HEK293 (cell line): ENCODE measurements at regions not wholly inside any gene's neighbourhood (a gene's known extent, or its start where the extent isn't known, plus 50 kb on each side); places are given as distances from the start of the nearest gene placed in this dataset.
A peak's percentile ranks its signal among the peaks of the same experiment; 100 is the strongest.

Source experiments
- CTCF ChIA-PET: fragments of 350-600 bp; formaldehyde crosslinking; extraction: SDS; loops from one replicate; lab custom pipeline; 2021; ENCODE audit warnings: antibody characterized with exemption; lab: Yijun Ruan, JAX
- POLR2A ChIA-PET: fragments of 300-600 bp; formaldehyde crosslinking; extraction: SDS; loops from one replicate; lab custom pipeline; 2020; ENCODE audit warnings: antibody characterized with exemption, inconsistent platforms; lab: Yijun Ruan, JAX
- H3K27ac ChIP-seq: fragments of 200-500 bp; sonication (Bioruptor generic); 2 replicates; pipeline ENCODE4 v1.5.1; 2014; ENCODE audit warnings: low read depth, low read length, control low read depth, inconsistent platforms; ENCODE audit errors: extremely low read depth
- H3K36me3 ChIP-seq, 2 experiments: fragments of 200-500 bp in 1 of 2; sonication (Bioruptor generic) in 1 of 2; 1 replicate in 1 of 2; 2 replicates in 1 of 2; pipeline ENCODE4 v1.5.1; 2014 to 2017; ENCODE audit warnings: inconsistent platforms in 2 of 2, low read length in 2 of 2; ENCODE audit not compliant: control insufficient read depth in 2 of 2, insufficient read depth in 1 of 2
- H3K4me1 ChIP-seq: fragments of 200-500 bp; sonication (Bioruptor generic); 2 replicates; pipeline ENCODE4 v1.5.1; 2014; ENCODE audit warnings: mild to moderate bottlenecking, low read length, inconsistent platforms; ENCODE audit not compliant: control insufficient read depth, insufficient read depth
- H3K4me3 ChIP-seq: 2 replicates; pipeline ENCODE4 v1.5.1; 2011; ENCODE audit warnings: low read depth, mild to moderate bottlenecking, control low read depth, low read length, moderate library complexity
- H3K9me3 ChIP-seq: fragments of 200-500 bp; sonication (Bioruptor generic); 2 replicates; pipeline ENCODE4 v1.5.1; 2014; ENCODE audit warnings: low read depth, low read length, inconsistent platforms; ENCODE audit not compliant: control insufficient read depth, insufficient read depth
- GLI2 ChIP-seq: fragments of 450-650 bp; formaldehyde crosslinking; IDR thresholded peaks from 2 replicates; pipeline ENCODE4; 2017; ENCODE audit warnings: missing biosample characterization, missing genetic modification characterization, low read depth, borderline replicate concordance
- KLF7 ChIP-seq: fragments of 450-650 bp; formaldehyde crosslinking; IDR thresholded peaks from 2 replicates; pipeline ENCODE4 v1.5.1; 2016; ENCODE audit warnings: missing biosample characterization, missing genetic modification characterization, borderline replicate concordance
- PRDM6 ChIP-seq: fragments of 450-650 bp; formaldehyde crosslinking; IDR thresholded peaks from 2 replicates; pipeline ENCODE4 v1.5.1; 2017; ENCODE audit warnings: missing biosample characterization, missing genetic modification characterization
- REST ChIP-seq: fragments of 450-650 bp; formaldehyde crosslinking; IDR thresholded peaks from 2 replicates; pipeline ENCODE4 v1.5.1; 2016; ENCODE audit warnings: missing biosample characterization, missing genetic modification characterization
- SCRT1 ChIP-seq: fragments of 450-650 bp; formaldehyde crosslinking; IDR thresholded peaks from 2 replicates; pipeline ENCODE4 v1.5.1; 2016; ENCODE audit warnings: missing biosample characterization, missing genetic modification characterization, borderline replicate concordance
- SP2 ChIP-seq: fragments of 450-650 bp; formaldehyde crosslinking; IDR thresholded peaks from 2 replicates; pipeline ENCODE4 v1.5.1; 2016; ENCODE audit warnings: missing biosample characterization, missing genetic modification characterization
- ZFP41 ChIP-seq: fragments of 450-650 bp; formaldehyde crosslinking; IDR thresholded peaks from 2 replicates; pipeline ENCODE4 v1.5.1; 2016; ENCODE audit warnings: missing biosample characterization, missing genetic modification characterization, borderline replicate concordance
- ZIC2 ChIP-seq: fragments of 450-650 bp; formaldehyde crosslinking; IDR thresholded peaks from 2 replicates; pipeline ENCODE4 v1.5.1; 2016; ENCODE audit warnings: missing biosample characterization, missing genetic modification characterization
- ZNF174 ChIP-seq: fragments of 450-650 bp; formaldehyde crosslinking; IDR thresholded peaks from 2 replicates; pipeline ENCODE4 v1.5.0; 2017; ENCODE audit warnings: missing biosample characterization, mild to moderate bottlenecking, missing genetic modification characterization
- ZNF24 ChIP-seq: fragments of 450-650 bp; formaldehyde crosslinking; IDR thresholded peaks from 2 replicates; pipeline ENCODE4 v1.5.1; 2016; ENCODE audit warnings: missing biosample characterization, missing genetic modification characterization
- ZNF302 ChIP-seq: fragments of 450-650 bp; formaldehyde crosslinking; IDR thresholded peaks from 2 replicates; pipeline ENCODE4 v1.5.1; 2016; ENCODE audit warnings: missing biosample characterization, missing genetic modification characterization, low read depth
- ZNF341 ChIP-seq: fragments of 450-650 bp; formaldehyde crosslinking; IDR thresholded peaks from 2 replicates; pipeline ENCODE4; 2016; ENCODE audit warnings: low read depth, missing biosample characterization, missing genetic modification characterization
- ZNF449 ChIP-seq: fragments of 450-650 bp; formaldehyde crosslinking; IDR thresholded peaks from 2 replicates; pipeline ENCODE4 v1.5.1; 2017; ENCODE audit warnings: missing biosample characterization, mild to moderate bottlenecking, missing genetic modification characterization, moderate library complexity
- ZNF510 ChIP-seq: fragments of 450-650 bp; formaldehyde crosslinking; IDR thresholded peaks from 2 replicates; pipeline ENCODE4 v1.5.1; 2018; ENCODE audit warnings: mild to moderate bottlenecking, missing genetic modification characterization, missing biosample characterization; ENCODE audit not compliant: insufficient replicate concordance
- ZNF664 ChIP-seq: fragments of 450-650 bp; formaldehyde crosslinking; IDR thresholded peaks from 2 replicates; pipeline ENCODE4 v1.5.1; 2016; ENCODE audit warnings: missing biosample characterization, missing genetic modification characterization
- ZNF677 ChIP-seq: fragments of 450-650 bp; IDR thresholded peaks from 2 replicates; pipeline ENCODE4 v1.5.0; 2018; ENCODE audit warnings: missing biosample characterization, mild to moderate bottlenecking, missing genetic modification characterization, moderate library complexity
- ZNF704 ChIP-seq: fragments of 450-650 bp; formaldehyde crosslinking; IDR thresholded peaks from 2 replicates; pipeline ENCODE4 v1.5.1; 2016; ENCODE audit warnings: missing biosample characterization, missing genetic modification characterization
- ZSCAN4 ChIP-seq: fragments of 450-650 bp; formaldehyde crosslinking; IDR thresholded peaks from 2 replicates; pipeline ENCODE4 v1.5.1; 2017; ENCODE audit warnings: missing biosample characterization, missing genetic modification characterization

- ChIA-PET CTCF (interaction anchor here (0.7 to 1.5 kb wide), 2 partner anchors 23 to 422 kb away, joined by 3 to 8 read pairs; no protein-coding TSS in a partner anchor), POLR2A (interaction anchor here (1.6 kb wide), 1 partner anchor 16 kb away, joined by 5 read pairs; no protein-coding TSS in a partner anchor)
- H3K36me3 ChIP-seq = no peaks in the 10 kb centered on the region
- peaks cover 7% of the 10 kb centered on the region for H3K4me1 ChIP-seq
- TF ChIP-seq REST (tag by site-specific recombination) (peak; percentile 74), ZNF24 (tag by site-specific recombination) (no peak), ZNF174 (no peak), ZNF664 (no peak), ZNF449 (0 out of 2 replicates have a peak, but pooled peaks have one; percentile 30), KLF7 (tag by site-specific recombination) (no peak), ZIC2 (tag by site-specific recombination) (peak; percentile 62), ZSCAN4 (tag by site-specific recombination) (no peak), ZNF341 (tag by site-specific recombination) (peak; percentile 69), GLI2 (no peak), ZNF677 (tag by site-specific recombination) (no peak)
- no peak overlapping the region for H3K4me3 ChIP-seq
- no peaks in the 10 kb centered on the region for H3K9me3 ChIP-seq
- H3K27ac ChIP-seq = no peak overlapping the region
Measured at GRCh38 chr9:87301371-87301770, 196.3 kb upstream of the DAPK1 start.

GRCh38 chr9:87305151-87305550 lies 192.5 kb upstream of the DAPK1 start:
- TF ChIP-seq ZIC2 (tag by site-specific recombination) = peak; percentile 67
- no peak for TF ChIP-seq ZFP41
- no peak for TF ChIP-seq ZNF704
- TF ChIP-seq, all 188 proteins: peak for 1
- H3K9me3 ChIP-seq = no peaks in the 10 kb centered on the region
- no peak overlapping the region for H3K4me3 ChIP-seq
- ChIA-PET CTCF (interaction anchor here (0.6 to 1.7 kb wide), 2 partner anchors 10 to 1083 kb away, joined by 4 read pairs; no protein-coding TSS in a partner anchor), POLR2A (no interaction called here)
- H3K27ac ChIP-seq = no peak overlapping the region
- no peaks in the 10 kb centered on the region for H3K36me3 ChIP-seq
- H3K4me1 ChIP-seq = peaks cover 7% of the 10 kb centered on the region

- Histone ChIP-seq H3K4me3 (no peak overlapping the region), H3K4me1 (peaks cover 7% of the 10 kb centered on the region), H3K27ac (no peak overlapping the region), H3K36me3 (no peaks in the 10 kb centered on the region), H3K9me3 (no peaks in the 10 kb centered on the region)
- POLR2A ChIA-PET = no interaction called here
- no peak for TF ChIP-seq ZNF510 (tag by site-specific recombination)
- TF ChIP-seq SCRT1 (tag by site-specific recombination) = no peak
- no peak for TF ChIP-seq SP2
- TF ChIP-seq PRDM6 (tag by site-specific recombination) = no peak
- no peak for TF ChIP-seq ZNF302 (tag by site-specific recombination)
- CTCF ChIA-PET = no interaction called here
Measured at GRCh38 chr9:87306006-87306405, 191.7 kb upstream of the DAPK1 start.
